ENCODE measurements at regions not wholly inside any gene's neighbourhood (a gene's known extent, or its start where the extent isn't known, plus 50 kb on each side); places are given as distances from the start of the nearest gene placed in this dataset.

GRCh38 chrX:63560601-63561218, 209.6 kb upstream of the SPIN4 start:
- DNase-seq, result peak; percentile 39 to 52
- TF ChIP-seq POLR2A (IDR thresholded peaks at IDR 0.05) (no peak), CTCF (IDR thresholded peaks at IDR 0.05) (no peak)
- no peaks in the 10 kb centered on the region for H3K36me3 ChIP-seq
- peak overlapping the region; percentile 57 to 80 for H3K27ac ChIP-seq
- no peaks in the 10 kb centered on the region for H3K27me3 ChIP-seq
- H3K9me3 ChIP-seq, result no peaks in the 10 kb centered on the region
- H3K4me3 ChIP-seq, result peak overlapping the region; percentile 43 to 44
- intact Hi-C loops (cut with DNase I; ENCODE audit: low total_unique reads), result no loop called here
- H3K4me1 ChIP-seq, result no peaks in the 10 kb centered on the region

- H3K4me3 ChIP-seq, result no peak overlapping the region
- H3K9me3 ChIP-seq, result no peaks in the 10 kb centered on the region
- H3K27ac ChIP-seq, result no peak overlapping the region
- H3K4me1 ChIP-seq, result no peaks in the 10 kb centered on the region
- H3K27me3 ChIP-seq, result no peaks in the 10 kb centered on the region
- DNase-seq, result no peak
- intact Hi-C loops (cut with DNase I; ENCODE audit: low total_unique reads), result no loop called here
- H3K36me3 ChIP-seq, result no peaks in the 10 kb centered on the region
- TF ChIP-seq CTCF (IDR thresholded peaks at IDR 0.05), result no peak
- no peak for TF ChIP-seq POLR2A (IDR thresholded peaks at IDR 0.05)
These were observed 200.7 kb upstream of the SPIN4 start for GRCh38 chrX:63551856-63552255.

- intact Hi-C loops (cut with DNase I; ENCODE audit: low total_unique reads), result no loop called here
These were observed 179.5 kb upstream of the SPIN4 start for GRCh38 chrX:63530654-63531053.

GRCh38 chrX:63529961-63530360, 178.8 kb upstream of the SPIN4 start:
- H3K36me3 ChIP-seq, result no peaks in the 10 kb centered on the region
- intact Hi-C loops (cut with DNase I; ENCODE audit: low total_unique reads), result no loop called here
- no peak for DNase-seq
- H3K4me3 ChIP-seq, result no peak overlapping the region
- H3K27me3 ChIP-seq, result no peaks in the 10 kb centered on the region
- no peak overlapping the region for H3K27ac ChIP-seq
- TF ChIP-seq CTCF (IDR thresholded peaks at IDR 0.05), result no peak
- no peak for TF ChIP-seq POLR2A (IDR thresholded peaks at IDR 0.05)
- H3K9me3 ChIP-seq, result no peaks in the 10 kb centered on the region
- H3K4me1 ChIP-seq, result no peaks in the 10 kb centered on the region

More at GRCh38 chrX:63530654-63531053, 179.5 kb upstream of the SPIN4 start:
- H3K36me3 ChIP-seq, result no peaks in the 10 kb centered on the region
- no peak overlapping the region for H3K4me3 ChIP-seq
- no peaks in the 10 kb centered on the region for H3K4me1 ChIP-seq
- no peak for TF ChIP-seq POLR2A (IDR thresholded peaks at IDR 0.05)
- no peak for TF ChIP-seq CTCF (IDR thresholded peaks at IDR 0.05)
- H3K27ac ChIP-seq, result no peak overlapping the region
- no peak for DNase-seq
- no peaks in the 10 kb centered on the region for H3K27me3 ChIP-seq
- H3K9me3 ChIP-seq, result no peaks in the 10 kb centered on the region

GRCh38 chrX:63526863-63527262, 175.7 kb upstream of the SPIN4 start:
- Histone ChIP-seq H3K36me3 (no peaks in the 10 kb centered on the region), H3K27ac (no peak overlapping the region), H3K4me3 (no peak overlapping the region), H3K9me3 (no peaks in the 10 kb centered on the region), H3K27me3 (no peaks in the 10 kb centered on the region), H3K4me1 (no peaks in the 10 kb centered on the region)
- no peak for DNase-seq
- TF ChIP-seq POLR2A (IDR thresholded peaks at IDR 0.05) (no peak), CTCF (IDR thresholded peaks at IDR 0.05) (no peak)
- intact Hi-C loops (cut with DNase I; ENCODE audit: low total_unique reads), result no loop called here

Data from uterus (tissue), 3 donors.